ENCODE measurements at regions not wholly inside any gene's neighbourhood (a gene's known extent, or its start where the extent isn't known, plus 50 kb on each side); places are given as distances from the start of the nearest gene placed in this dataset.

DNA sequence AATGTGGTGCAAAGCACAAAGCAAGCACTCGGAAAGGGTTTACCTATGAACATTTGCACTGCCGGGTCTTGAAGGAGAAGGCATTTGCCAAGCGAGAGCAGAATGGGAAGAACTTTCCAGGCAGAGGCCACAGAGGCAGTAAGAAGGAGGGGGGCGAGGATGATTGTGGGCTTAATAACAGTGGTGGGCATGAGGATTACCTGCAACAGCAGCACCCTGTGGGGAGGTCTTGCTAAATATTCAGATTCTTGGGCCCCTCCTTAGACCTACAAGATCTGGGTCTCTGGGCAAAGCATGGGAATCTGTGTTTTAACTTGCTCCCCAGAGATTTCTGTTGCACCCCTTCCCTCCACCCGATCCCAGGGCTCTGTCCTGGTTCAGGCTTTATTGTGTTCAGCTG is 75.1 kb upstream of the ZBED5 start:
- TF ChIP-seq POLR2A (IDR thresholded peaks at IDR 0.05): no peak
- no peak for TF ChIP-seq CTCF (IDR thresholded peaks at IDR 0.05)
